RCC 7860 (cell line): ENCODE measurements at regions not wholly inside any gene's neighbourhood (a gene's known extent, or its start where the extent isn't known, plus 50 kb on each side); places are given as distances from the start of the nearest gene placed in this dataset.

Experiments
- DNase-seq: peaks from one replicate; pipeline ENCODE4 v3.0.0-alpha.2; 2015; ENCODE audit warnings: low spot score
- FAIRE-seq: peaks from 2 replicates; lab custom pipeline; 2012; peaks lifted over from hg19 to GRCh38; lab: Jason Lieb, UNC

DNA sequence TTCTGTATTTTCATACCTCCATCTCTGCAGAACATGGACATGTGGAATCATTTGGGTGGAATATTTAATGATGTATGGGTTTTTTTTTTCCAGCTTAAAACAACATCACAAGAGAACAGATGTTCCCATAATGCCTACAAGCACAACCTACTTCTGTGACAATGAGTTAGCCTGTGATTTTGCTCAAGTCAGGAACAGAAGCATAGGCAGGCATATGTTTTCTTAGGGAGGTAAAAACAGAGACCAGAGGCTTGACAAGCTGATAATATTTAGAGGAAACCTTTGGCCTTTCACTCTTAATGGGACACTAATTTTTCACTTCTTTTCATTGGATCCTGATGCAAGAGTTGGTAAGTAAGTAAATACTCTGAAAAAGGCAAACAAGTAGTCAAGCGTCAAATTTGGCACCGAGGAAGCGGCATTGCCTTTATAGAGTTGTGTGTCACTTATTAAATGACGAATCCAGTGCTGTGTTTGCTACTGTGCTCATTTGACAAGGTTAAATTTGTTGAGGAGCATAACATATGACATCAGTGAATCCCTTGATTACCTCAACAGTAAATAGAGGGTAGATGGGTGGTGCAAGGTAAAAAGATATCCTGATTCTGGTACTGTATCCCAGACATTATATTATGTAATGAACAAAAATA lies 66.7 kb upstream of the RBMS3 start:
- FAIRE-seq (no peak), DNase-seq (no peak)

DNA sequence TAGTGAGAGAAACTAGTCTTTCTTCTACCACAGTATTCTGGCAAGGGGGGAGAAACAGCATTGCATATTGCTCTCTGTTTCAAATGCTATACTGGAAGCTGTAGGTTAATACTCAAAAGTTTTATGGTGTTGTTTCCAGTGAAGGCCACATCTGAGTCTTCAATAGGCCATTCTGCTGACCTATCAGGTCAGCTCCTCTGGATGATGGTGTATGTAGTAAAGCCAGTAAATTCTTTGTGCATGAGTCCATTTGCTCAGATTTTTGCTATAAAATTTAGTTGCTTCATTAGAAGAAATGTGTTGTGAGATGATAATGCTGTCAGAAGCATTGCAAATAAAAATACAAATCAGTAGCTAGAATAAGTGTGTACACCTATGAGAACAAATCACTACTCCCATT lies 64.9 kb upstream of the RBMS3 start:
- FAIRE-seq (no peak), DNase-seq (no peak)

DNA sequence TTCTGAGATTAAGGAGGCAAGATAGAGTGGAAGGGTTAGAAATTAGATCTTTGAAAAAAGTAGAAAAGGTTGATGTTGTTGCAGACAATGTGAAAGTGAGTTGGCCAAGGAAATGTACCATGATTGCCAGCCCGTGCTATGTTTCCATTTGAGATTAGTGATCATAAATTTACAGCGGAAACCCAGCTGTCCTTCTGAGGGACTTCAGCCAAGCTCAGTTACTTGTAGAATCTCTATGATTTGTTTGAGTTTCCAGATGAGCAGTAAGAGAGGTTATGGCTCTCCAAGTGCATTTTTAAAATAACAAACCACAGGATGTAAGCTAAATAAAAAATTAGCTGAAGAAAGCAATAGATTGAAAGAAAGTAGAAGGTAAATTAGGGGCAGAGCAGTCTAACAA lies 54.2 kb upstream of the RBMS3 start:
- FAIRE-seq = no peak

DNA sequence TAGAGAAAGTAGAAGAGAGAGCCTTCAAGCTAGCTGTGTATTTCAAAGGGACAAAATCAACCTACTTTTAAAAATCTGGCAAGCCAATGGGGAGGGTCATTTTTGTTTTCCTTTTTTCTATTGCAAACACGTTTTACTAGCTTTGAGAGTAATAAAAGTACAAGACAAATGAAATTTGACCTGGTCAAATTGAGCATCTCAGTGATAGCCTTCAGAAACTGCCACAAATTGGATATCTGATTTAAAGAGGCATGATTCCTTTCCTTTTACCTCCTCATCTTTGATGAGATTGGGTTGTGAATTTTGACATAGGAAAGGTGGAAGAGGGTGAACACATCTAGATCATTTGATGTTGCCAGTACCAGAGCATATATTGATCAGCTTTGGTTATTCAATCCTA lies 53.6 kb upstream of the RBMS3 start:
- FAIRE-seq = no peak

More for the DNA sequence above, 54.2 kb upstream of the RBMS3 start:
- no peak for DNase-seq

More for the DNA sequence above, 53.6 kb upstream of the RBMS3 start:
- DNase-seq = no peak
